ENCODE measurements at regions not wholly inside any gene's neighbourhood (a gene's known extent, or its start where the extent isn't known, plus 50 kb on each side); places are given as distances from the start of the nearest gene placed in this dataset.

- no peak for DNase-seq (ENCODE audit: low spot score)
- no peak for TF ChIP-seq EZH2 (IDR thresholded peaks at IDR 0.05; ENCODE audit: borderline replicate concordance, low read depth, low read length, poor library complexity, severe bottlenecking)
- intact Hi-C loops (cut with micrococcal nuclease; ENCODE audit: unreplicated experiment), result no loop called here
- CTCF ChIA-PET, result no interaction called here
- POLR2A ChIA-PET (ENCODE audit: low non-redundant PET), result no interaction called here
- H3K4me3 ChIP-seq (ENCODE audit: low read depth, low read length, poor library complexity, severe bottlenecking), result no peak overlapping the region
- no peaks in the 10 kb centered on the region for H3K4me1 ChIP-seq (ENCODE audit: insufficient read depth, low read length, poor library complexity, severe bottlenecking)
- H3K9me3 ChIP-seq (ENCODE audit: low read depth, low read length, poor library complexity, severe bottlenecking), result no peaks in the 10 kb centered on the region
- no peaks in the 10 kb centered on the region for H3K27me3 ChIP-seq (replicated peaks; ENCODE audit: insufficient read depth, low read depth, low read length, poor library complexity)
- no peak overlapping the region for H3K27ac ChIP-seq (ENCODE audit: low read depth, low read length, poor library complexity, severe bottlenecking)
- H3K36me3 ChIP-seq (ENCODE audit: insufficient read depth, low read length, poor library complexity, severe bottlenecking), result no peaks in the 10 kb centered on the region
- no TSS peak for BruUV-seq (replicated peaks)
Measured at GRCh38 chr1:163725551-163725950, 403.8 kb downstream of the NUF2 start.

- Histone ChIP-seq H3K27ac (ENCODE audit: low read depth, low read length, poor library complexity, severe bottlenecking) (no peak overlapping the region), H3K36me3 (ENCODE audit: insufficient read depth, low read length, poor library complexity, severe bottlenecking) (no peaks in the 10 kb centered on the region), H3K27me3 (replicated peaks; ENCODE audit: insufficient read depth, low read depth, low read length, poor library complexity) (no peaks in the 10 kb centered on the region), H3K4me3 (ENCODE audit: low read depth, low read length, poor library complexity, severe bottlenecking) (no peak overlapping the region), H3K9me3 (ENCODE audit: low read depth, low read length, poor library complexity, severe bottlenecking) (peaks cover 3% of the 10 kb centered on the region), H3K4me1 (ENCODE audit: insufficient read depth, low read length, poor library complexity, severe bottlenecking) (no peaks in the 10 kb centered on the region)
- BruUV-seq (replicated peaks), result no TSS peak
- no peak for TF ChIP-seq CTCF (conservative IDR thresholded peaks at IDR 0.05; ENCODE audit: low read depth, low read length)
- no peak for TF ChIP-seq EZH2 (IDR thresholded peaks at IDR 0.05; ENCODE audit: borderline replicate concordance, low read depth, low read length, poor library complexity, severe bottlenecking)
- intact Hi-C loops (cut with micrococcal nuclease; ENCODE audit: unreplicated experiment), result no loop called here
- DNase-seq (ENCODE audit: low spot score), result no peak
- POLR2A ChIA-PET (ENCODE audit: low non-redundant PET), result no interaction called here
- CTCF ChIA-PET, result no interaction called here
Measured at GRCh38 chr1:163730411-163730821, 408.7 kb downstream of the NUF2 start.

- DNase-seq (ENCODE audit: low spot score), result peak; percentile 14
- no peak overlapping the region for H3K27ac ChIP-seq (ENCODE audit: low read depth, low read length, poor library complexity, severe bottlenecking)
- no peaks in the 10 kb centered on the region for H3K4me1 ChIP-seq (ENCODE audit: insufficient read depth, low read length, poor library complexity, severe bottlenecking)
- H3K4me3 ChIP-seq (ENCODE audit: low read depth, low read length, poor library complexity, severe bottlenecking), result no peak overlapping the region
- H3K27me3 ChIP-seq (replicated peaks; ENCODE audit: insufficient read depth, low read depth, low read length, poor library complexity), result no peaks in the 10 kb centered on the region
- H3K9me3 ChIP-seq (ENCODE audit: low read depth, low read length, poor library complexity, severe bottlenecking), result peaks cover 3% of the 10 kb centered on the region
- BruUV-seq (replicated peaks), result no TSS peak
- ChIA-PET POLR2A (ENCODE audit: low non-redundant PET) (no interaction called here), CTCF (no interaction called here)
- TF ChIP-seq EZH2 (IDR thresholded peaks at IDR 0.05; ENCODE audit: borderline replicate concordance, low read depth, low read length, poor library complexity, severe bottlenecking), result no peak
- no peak for TF ChIP-seq CTCF (conservative IDR thresholded peaks at IDR 0.05; ENCODE audit: low read depth, low read length)
- intact Hi-C loops (cut with micrococcal nuclease; ENCODE audit: unreplicated experiment), result no loop called here
- H3K36me3 ChIP-seq (ENCODE audit: insufficient read depth, low read length, poor library complexity, severe bottlenecking), result no peaks in the 10 kb centered on the region
Measured at GRCh38 chr1:163737261-163737660, 415.5 kb downstream of the NUF2 start.

- DNase-seq (ENCODE audit: low spot score), result no peak
- intact Hi-C loops (cut with micrococcal nuclease; ENCODE audit: unreplicated experiment), result no loop called here
- no peak for TF ChIP-seq CTCF (conservative IDR thresholded peaks at IDR 0.05; ENCODE audit: low read depth, low read length)
- no peak for TF ChIP-seq EZH2 (IDR thresholded peaks at IDR 0.05; ENCODE audit: borderline replicate concordance, low read depth, low read length, poor library complexity, severe bottlenecking)
- H3K27me3 ChIP-seq (replicated peaks; ENCODE audit: insufficient read depth, low read depth, low read length, poor library complexity), result no peaks in the 10 kb centered on the region
- no TSS peak for BruUV-seq (replicated peaks)
- no peak overlapping the region for H3K4me3 ChIP-seq (ENCODE audit: low read depth, low read length, poor library complexity, severe bottlenecking)
- no peak overlapping the region for H3K27ac ChIP-seq (ENCODE audit: low read depth, low read length, poor library complexity, severe bottlenecking)
- no peaks in the 10 kb centered on the region for H3K4me1 ChIP-seq (ENCODE audit: insufficient read depth, low read length, poor library complexity, severe bottlenecking)
- CTCF ChIA-PET, result no interaction called here
- H3K36me3 ChIP-seq (ENCODE audit: insufficient read depth, low read length, poor library complexity, severe bottlenecking), result no peaks in the 10 kb centered on the region
- POLR2A ChIA-PET (ENCODE audit: low non-redundant PET), result no interaction called here
- peaks cover 16% of the 10 kb centered on the region for H3K9me3 ChIP-seq (ENCODE audit: low read depth, low read length, poor library complexity, severe bottlenecking)
Measured at GRCh38 chr1:163744301-163744887, 422.6 kb downstream of the NUF2 start.
